Activated naive CD4-positive, alpha-beta T cell treated with anti-CD3 and anti-CD28 coated beads, Interleukin-2, amount 10 ng/mL, durations not matched to agents 7 days and 5 days (primary cell): ENCODE measurements at regions not wholly inside any gene's neighbourhood (a gene's known extent, or its start where the extent isn't known, plus 50 kb on each side); places are given as distances from the start of the nearest gene placed in this dataset.
A peak's percentile ranks its signal among the peaks of the same experiment; 100 is the strongest.

Source experiments
- CTCF ChIA-PET: fragments of 350-600 bp; sonication (Branson Sonifier 250); formaldehyde crosslinking; loops from one replicate; lab custom pipeline; 2021; ENCODE audit warnings: antibody characterized with exemption; lab: Charles Lee
- DNase-seq: peaks from one replicate; pipeline ENCODE4 v3.0.0-alpha.2; 2020
- H3K27ac Mint-ChIP-seq: one replicate; pipeline ENCODE4 v1.8.0; 2021; ENCODE audit warnings: mild to moderate bottlenecking, moderate library complexity, mixed read lengths
- H3K27me3 Mint-ChIP-seq: one replicate; pipeline ENCODE4 v1.8.0; 2021; ENCODE audit warnings: mild to moderate bottlenecking, mixed read lengths
- H3K36me3 Mint-ChIP-seq: one replicate; pipeline ENCODE4 v1.8.0; 2021; ENCODE audit warnings: mixed read lengths
- H3K4me1 Mint-ChIP-seq: one replicate; pipeline ENCODE4 v1.8.0; 2021; ENCODE audit warnings: mixed read lengths
- H3K4me3 Mint-ChIP-seq: one replicate; pipeline ENCODE4 v1.8.0; 2021; ENCODE audit warnings: mild to moderate bottlenecking, moderate library complexity, mixed read lengths
- H3K9me3 Mint-ChIP-seq: one replicate; pipeline ENCODE4 v1.8.0; 2021; ENCODE audit warnings: mixed read lengths

- no peaks in the 10 kb centered on the region for H3K36me3 Mint-ChIP-seq
- no peaks in the 10 kb centered on the region for H3K27me3 Mint-ChIP-seq
These were observed 127.5 kb upstream of the SOX9 start for GRCh38 chr17:71993363-71993762.

GRCh38 chr17:71995590-71995989, 125.2 kb upstream of the SOX9 start:
- DNase-seq, result no peak
- Mint-ChIP-seq H3K4me3 (no peak overlapping the region), H3K27me3 (no peaks in the 10 kb centered on the region), H3K4me1 (no peaks in the 10 kb centered on the region), H3K36me3 (no peaks in the 10 kb centered on the region), H3K27ac (no peak overlapping the region), H3K9me3 (peaks cover 6% of the 10 kb centered on the region)
- CTCF ChIA-PET, result no interaction called here

More at GRCh38 chr17:71993363-71993762, 127.5 kb upstream of the SOX9 start:
- DNase-seq, result no peak
- Mint-ChIP-seq H3K4me1 (no peaks in the 10 kb centered on the region), H3K9me3 (peaks cover 6% of the 10 kb centered on the region), H3K4me3 (no peak overlapping the region), H3K27ac (no peak overlapping the region)
- CTCF ChIA-PET, result no interaction called here

DNA sequence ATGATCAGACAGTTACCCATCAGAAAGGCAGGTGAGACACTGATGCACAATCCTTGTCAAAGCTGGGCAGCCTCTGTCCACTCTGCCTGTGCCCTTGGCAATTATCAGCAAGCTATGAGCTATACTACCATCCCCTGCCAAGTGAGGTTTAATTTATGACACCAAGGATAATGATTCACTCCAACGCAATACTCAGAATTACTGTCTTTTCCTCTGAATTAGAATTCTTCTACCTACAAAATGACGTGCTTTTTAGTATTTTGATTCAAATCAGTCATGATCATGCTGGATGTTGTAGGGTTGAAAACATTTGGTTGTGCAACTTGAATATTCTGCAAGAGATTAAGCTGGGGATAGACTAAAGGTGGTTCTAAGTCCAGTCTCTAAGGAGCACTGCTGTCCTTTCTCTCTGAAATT, 116.8 kb upstream of the SOX9 start:
- no peaks in the 10 kb centered on the region for H3K36me3 Mint-ChIP-seq
- H3K4me3 Mint-ChIP-seq, result no peak overlapping the region
- no peak for DNase-seq
- H3K27me3 Mint-ChIP-seq, result no peaks in the 10 kb centered on the region
- H3K27ac Mint-ChIP-seq, result no peak overlapping the region
- CTCF ChIA-PET, result no interaction called here
- no peaks in the 10 kb centered on the region for H3K4me1 Mint-ChIP-seq
- H3K9me3 Mint-ChIP-seq, result peaks cover 2% of the 10 kb centered on the region

DNA sequence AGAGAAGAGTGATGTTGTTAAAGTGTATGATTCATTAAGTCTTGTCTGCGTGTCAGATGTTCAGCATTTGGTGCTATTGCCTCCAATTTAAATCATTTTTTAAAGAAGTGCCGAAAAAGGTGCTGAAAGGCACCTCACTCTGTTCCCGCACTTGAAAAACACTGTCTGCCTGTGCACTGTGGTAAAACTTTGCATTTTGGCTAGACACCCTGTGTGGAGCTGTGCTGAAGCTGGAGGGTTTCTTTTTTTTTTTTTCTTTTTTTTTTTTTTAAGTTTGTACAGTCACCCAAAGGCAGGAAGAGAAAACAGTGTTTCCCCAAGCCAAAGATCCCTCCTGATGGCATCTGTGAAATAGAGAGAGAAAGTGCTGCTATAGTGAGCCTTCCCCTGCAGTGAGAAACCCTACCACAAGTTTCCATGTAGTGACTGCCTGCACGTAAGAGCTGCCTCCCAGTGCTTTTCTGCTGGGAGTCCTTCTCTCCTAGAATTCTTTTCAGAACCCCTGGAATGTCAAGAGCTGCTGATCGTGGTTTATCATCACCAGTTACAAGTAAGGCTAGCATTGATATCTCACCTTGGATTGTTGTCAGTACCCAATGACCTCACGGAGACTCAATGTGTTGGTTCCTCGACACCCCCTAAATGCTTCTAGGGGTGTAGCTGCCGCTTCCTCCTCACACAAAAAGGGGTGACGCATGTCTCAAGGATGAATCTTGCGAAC, 116.0 kb upstream of the SOX9 start:
- no peaks in the 10 kb centered on the region for H3K4me1 Mint-ChIP-seq
- CTCF ChIA-PET, result no interaction called here
- peaks cover 2% of the 10 kb centered on the region for H3K9me3 Mint-ChIP-seq
- no peak overlapping the region for H3K4me3 Mint-ChIP-seq
- no peaks in the 10 kb centered on the region for H3K27me3 Mint-ChIP-seq
- no peak overlapping the region for H3K27ac Mint-ChIP-seq
- no peaks in the 10 kb centered on the region for H3K36me3 Mint-ChIP-seq
- DNase-seq, result no peak

DNA sequence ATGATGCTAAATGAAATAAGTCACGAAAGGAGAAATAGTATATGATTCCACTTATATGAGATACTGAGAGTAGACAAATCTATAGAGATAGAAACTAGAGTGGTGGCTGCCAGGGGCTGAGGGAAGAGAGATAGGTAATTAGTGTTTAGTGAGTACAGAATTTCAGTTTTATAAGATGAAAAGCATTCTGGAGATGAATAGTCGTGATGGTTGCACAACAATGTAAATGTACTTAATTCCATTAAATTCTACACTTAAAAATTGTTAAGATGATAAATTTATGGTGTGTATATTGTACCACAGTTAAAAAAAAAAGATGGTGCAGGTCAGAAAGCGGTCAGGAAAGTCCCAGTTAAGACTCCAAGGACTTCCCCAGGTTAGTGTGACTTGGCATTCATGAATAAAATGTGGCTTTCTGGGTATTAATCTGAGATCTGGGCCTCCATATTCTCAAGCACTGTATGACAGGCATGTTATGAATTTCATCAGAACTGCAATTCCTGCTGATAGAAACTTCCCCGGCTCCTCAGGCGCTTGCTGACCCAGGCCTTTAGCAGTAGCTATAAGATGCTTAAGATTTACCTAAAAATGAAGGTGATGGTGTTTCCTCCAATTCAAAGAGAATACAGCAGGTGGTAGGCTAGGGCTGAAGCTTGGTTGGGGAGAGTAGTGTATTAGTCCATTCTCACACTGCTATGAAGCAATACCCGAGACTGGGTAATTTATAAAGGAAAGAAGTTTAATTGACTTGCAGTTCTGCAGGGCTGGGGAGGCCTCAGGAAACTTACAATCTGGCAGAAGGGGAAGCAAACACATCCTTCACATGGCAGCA, 115.3 kb upstream of the SOX9 start:
- peaks cover 2% of the 10 kb centered on the region for H3K9me3 Mint-ChIP-seq
- DNase-seq, result no peak
- no peak overlapping the region for H3K27ac Mint-ChIP-seq
- no peak overlapping the region for H3K4me3 Mint-ChIP-seq
- no peaks in the 10 kb centered on the region for H3K4me1 Mint-ChIP-seq
- CTCF ChIA-PET, result no interaction called here
- H3K36me3 Mint-ChIP-seq, result no peaks in the 10 kb centered on the region
- no peaks in the 10 kb centered on the region for H3K27me3 Mint-ChIP-seq

DNA sequence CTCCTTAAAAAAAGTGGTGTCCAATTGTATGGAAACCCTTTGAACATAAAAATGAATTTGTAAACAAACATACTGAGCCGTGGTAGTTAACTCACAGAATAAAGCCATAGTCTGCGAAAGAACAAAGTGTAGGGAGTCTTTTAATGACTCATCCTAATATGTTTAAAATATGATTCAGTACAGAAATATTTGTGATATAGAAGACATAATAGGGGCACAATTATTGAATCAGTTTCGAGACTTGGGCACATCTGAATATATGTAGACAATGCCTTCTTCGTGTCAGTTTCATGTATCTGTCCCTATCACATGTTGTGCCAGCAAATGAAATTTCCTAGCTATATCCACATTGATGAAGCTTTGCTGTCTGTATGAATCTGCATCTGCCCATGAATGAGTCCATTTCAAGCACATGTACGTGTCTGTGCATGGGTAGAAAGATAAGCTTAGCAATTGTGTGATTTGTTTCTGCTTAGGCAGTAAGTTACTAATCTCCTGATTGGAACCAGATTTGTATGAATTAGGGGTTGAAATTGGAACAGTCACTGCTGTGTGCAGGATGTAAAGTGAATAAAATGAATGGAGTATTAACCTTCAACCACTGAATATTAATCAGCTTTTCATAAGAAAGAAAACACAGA, 112.5 kb upstream of the SOX9 start:
- Mint-ChIP-seq H3K4me3 (no peak overlapping the region), H3K4me1 (no peaks in the 10 kb centered on the region), H3K27ac (no peak overlapping the region), H3K9me3 (peaks cover 4% of the 10 kb centered on the region), H3K36me3 (no peaks in the 10 kb centered on the region), H3K27me3 (no peaks in the 10 kb centered on the region)
- DNase-seq, result no peak
- CTCF ChIA-PET, result no interaction called here

- H3K9me3 Mint-ChIP-seq, result peaks cover 6% of the 10 kb centered on the region
- no peaks in the 10 kb centered on the region for H3K27me3 Mint-ChIP-seq
- H3K4me1 Mint-ChIP-seq, result no peaks in the 10 kb centered on the region
- CTCF ChIA-PET, result no interaction called here
- H3K4me3 Mint-ChIP-seq, result no peak overlapping the region
- no peak for DNase-seq
- H3K36me3 Mint-ChIP-seq, result no peaks in the 10 kb centered on the region
- H3K27ac Mint-ChIP-seq, result no peak overlapping the region
These were observed 109.3 kb upstream of the SOX9 start for GRCh38 chr17:72011561-72011960.

GRCh38 chr17:72021417-72022041, 99.3 kb upstream of the SOX9 start:
- no peak overlapping the region for H3K27ac Mint-ChIP-seq

DNA sequence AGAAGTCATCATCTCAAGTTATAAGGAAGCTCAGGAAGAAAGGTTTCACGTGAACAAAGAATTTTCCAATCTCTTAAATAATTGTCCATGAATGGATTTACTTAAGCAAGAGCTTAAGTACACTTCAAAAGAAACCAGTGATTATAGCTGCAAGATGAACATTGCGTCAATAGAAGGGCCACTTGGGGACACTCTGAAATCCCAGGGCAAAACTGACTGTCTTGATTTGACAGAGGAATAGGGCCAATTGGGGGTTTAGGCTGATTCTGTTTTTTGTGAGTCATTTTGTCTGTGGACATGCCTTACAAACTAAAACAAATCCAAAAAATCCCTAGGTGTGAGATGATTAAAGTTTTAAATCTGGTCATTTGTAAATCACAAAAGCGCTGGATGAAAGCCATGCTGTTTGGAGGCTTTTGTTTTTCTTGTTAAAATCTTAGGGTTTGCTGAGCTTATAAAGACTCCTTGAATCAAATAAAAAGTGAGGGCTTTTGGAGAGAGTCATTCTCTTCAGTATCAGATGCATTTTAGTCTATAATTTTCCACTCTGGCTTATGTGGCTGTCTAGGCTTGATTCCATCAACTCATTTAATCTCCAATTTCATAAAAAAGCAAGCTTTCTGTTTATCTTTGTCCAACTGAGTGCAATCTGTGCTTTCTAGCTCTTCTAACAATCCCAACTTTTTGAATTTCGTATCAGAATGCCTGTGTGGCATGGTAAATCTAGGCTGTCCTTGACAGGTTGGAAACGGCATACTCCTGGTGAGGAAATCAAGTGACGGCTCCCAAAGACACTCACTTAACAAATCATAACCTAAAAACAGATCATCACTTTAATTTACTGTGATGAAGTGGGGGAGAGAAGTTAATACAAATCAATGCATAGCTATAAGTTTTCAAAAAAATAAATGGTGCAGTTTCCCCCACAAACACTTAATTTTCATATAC, 98.2 kb upstream of the SOX9 start:
- CTCF ChIA-PET, result no interaction called here
- no peaks in the 10 kb centered on the region for H3K4me1 Mint-ChIP-seq
- H3K9me3 Mint-ChIP-seq, result peaks cover 2% of the 10 kb centered on the region
- H3K36me3 Mint-ChIP-seq, result no peaks in the 10 kb centered on the region
- H3K4me3 Mint-ChIP-seq, result no peak overlapping the region
- no peak for DNase-seq
- no peak overlapping the region for H3K27ac Mint-ChIP-seq
- H3K27me3 Mint-ChIP-seq, result no peaks in the 10 kb centered on the region

More at GRCh38 chr17:72021417-72022041, 99.3 kb upstream of the SOX9 start:
- H3K27me3 Mint-ChIP-seq, result no peaks in the 10 kb centered on the region
- CTCF ChIA-PET, result no interaction called here
- no peak overlapping the region for H3K4me3 Mint-ChIP-seq
- no peaks in the 10 kb centered on the region for H3K36me3 Mint-ChIP-seq
- no peaks in the 10 kb centered on the region for H3K4me1 Mint-ChIP-seq
- no peak for DNase-seq
- peaks cover 2% of the 10 kb centered on the region for H3K9me3 Mint-ChIP-seq

- no peaks in the 10 kb centered on the region for H3K9me3 Mint-ChIP-seq
- H3K27ac Mint-ChIP-seq, result no peak overlapping the region
- H3K4me3 Mint-ChIP-seq, result no peak overlapping the region
- H3K4me1 Mint-ChIP-seq, result no peaks in the 10 kb centered on the region
- no peaks in the 10 kb centered on the region for H3K36me3 Mint-ChIP-seq
- H3K27me3 Mint-ChIP-seq, result no peaks in the 10 kb centered on the region
- CTCF ChIA-PET, result no interaction called here
- DNase-seq, result no peak
These were observed 96.4 kb upstream of the SOX9 start for GRCh38 chr17:72024457-72024856.

DNA sequence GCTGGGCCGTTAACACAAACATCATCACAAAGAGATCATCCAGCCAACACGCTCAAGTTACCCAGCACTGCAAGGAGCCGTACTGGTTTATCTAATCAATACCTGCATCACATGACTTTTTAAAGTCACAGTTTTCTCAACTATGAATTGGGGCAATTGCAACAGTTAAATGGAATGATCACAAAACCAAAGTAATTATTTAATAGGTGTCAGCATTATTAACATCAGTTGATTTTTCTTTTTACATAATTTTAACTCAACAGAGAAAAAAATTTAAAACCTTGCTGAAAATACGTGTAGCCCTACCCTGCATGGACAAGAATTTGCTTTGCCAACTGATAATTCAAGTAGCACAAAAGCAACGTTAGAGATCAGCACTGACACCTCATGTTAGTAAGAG, 95.7 kb upstream of the SOX9 start:
- H3K27ac Mint-ChIP-seq, result no peak overlapping the region
- CTCF ChIA-PET, result no interaction called here

DNA sequence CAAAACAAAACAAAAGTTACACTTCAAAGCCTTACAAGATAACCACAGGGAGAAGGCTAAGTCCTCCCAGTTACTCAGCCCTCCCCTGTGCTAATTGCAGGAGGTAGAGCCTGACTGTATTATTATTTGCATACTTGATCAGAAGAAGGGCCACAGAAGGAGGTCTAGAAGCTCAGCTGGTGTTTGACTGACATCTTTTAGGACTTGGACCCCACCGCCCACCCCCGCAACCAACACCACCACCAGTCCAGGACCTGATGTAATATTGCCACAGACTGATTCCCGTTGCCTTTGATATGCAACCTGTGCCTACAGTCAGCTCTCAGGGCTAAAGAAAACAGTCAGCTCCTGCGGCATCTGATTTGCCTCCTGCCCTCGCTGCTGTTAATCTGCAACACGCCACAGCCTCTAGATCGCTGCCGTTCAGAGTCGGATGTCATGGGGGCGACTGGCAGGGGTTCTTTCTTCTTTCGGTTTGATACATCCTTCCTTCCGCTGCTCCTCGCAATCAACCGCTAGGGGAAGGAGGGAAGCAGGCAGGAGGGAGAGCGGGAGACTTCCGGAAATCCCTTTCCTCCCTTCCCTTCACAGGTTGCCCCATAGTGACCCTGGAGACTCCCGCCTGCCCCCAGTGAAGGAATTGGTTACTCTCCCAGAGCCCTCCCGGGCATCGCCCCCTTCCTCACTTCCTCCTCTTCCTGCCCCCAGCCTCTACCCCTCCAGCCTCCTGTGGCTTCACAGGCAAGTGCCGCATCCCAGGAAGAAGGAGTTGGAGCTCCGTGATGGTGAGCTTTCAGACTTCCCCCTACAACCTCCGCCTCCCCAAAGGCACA, 90.5 kb upstream of the SOX9 start:
- peak; percentile 30 for DNase-seq
- Mint-ChIP-seq H3K9me3 (no peaks in the 10 kb centered on the region), H3K36me3 (no peaks in the 10 kb centered on the region), H3K4me1 (peaks cover 5% of the 10 kb centered on the region), H3K4me3 (peak overlapping the region; percentile 51), H3K27ac (peak overlapping the region; percentile 42), H3K27me3 (peaks cover 7% of the 10 kb centered on the region)
- CTCF ChIA-PET, result no interaction called here

More for the DNA sequence above, 95.7 kb upstream of the SOX9 start:
- Mint-ChIP-seq H3K36me3 (no peaks in the 10 kb centered on the region), H3K27me3 (peaks cover under 1% of the 10 kb centered on the region), H3K9me3 (no peaks in the 10 kb centered on the region), H3K4me1 (peaks cover 2% of the 10 kb centered on the region), H3K4me3 (no peak overlapping the region)
- no peak for DNase-seq
